Panc1 (cell line): ENCODE measurements at regions not wholly inside any gene's neighbourhood (a gene's known extent, or its start where the extent isn't known, plus 50 kb on each side); places are given as distances from the start of the nearest gene placed in this dataset.
"Not testable (repeated sequence)": the region's sequence is repeated elsewhere in the genome, so short reads cannot be mapped to it uniquely, and the experiment has no call there.

ENCODE experiments used
- POLR2AphosphoS5 ChIP-seq: IDR thresholded peaks from 2 replicates; pipeline ENCODE4 v1.6.1; 2012; ENCODE audit warnings: mild to moderate bottlenecking, low read depth, low read length, moderate library complexity
- TCF7L2 ChIP-seq: IDR thresholded peaks from 2 replicates; pipeline ENCODE4 v1.6.1; 2011; ENCODE audit warnings: mild to moderate bottlenecking, low read depth, low read length, inconsistent platforms
- TF ChIP-seq, protein P1 (sequence below): fragments of 450-650 bp; IDR thresholded peaks from 2 replicates; pipeline ENCODE4 v1.5.1; 2017; ENCODE audit warnings: mild to moderate bottlenecking

DNA sequence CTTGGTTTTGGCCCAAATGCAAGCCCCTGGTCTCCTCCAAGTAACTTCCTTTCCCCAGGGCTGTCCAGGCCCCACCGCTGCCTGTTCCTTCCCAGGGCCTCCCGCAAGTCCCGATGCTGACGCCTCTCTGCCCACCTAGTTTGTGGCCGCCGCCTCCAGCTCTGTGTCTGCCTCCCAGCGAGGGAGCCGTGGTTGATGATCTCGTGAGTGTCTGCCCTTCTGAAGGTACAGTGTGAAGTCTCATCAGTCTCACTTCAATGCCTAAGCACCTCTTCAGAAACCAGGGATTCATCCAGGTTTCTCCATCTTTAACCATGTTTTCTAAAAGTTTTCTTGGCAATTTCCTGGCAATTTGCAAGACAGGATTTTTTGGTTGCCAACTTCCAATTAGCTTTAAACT is 127.5 kb downstream of the TMEM121 start:
- TF ChIP-seq, protein P1, sequence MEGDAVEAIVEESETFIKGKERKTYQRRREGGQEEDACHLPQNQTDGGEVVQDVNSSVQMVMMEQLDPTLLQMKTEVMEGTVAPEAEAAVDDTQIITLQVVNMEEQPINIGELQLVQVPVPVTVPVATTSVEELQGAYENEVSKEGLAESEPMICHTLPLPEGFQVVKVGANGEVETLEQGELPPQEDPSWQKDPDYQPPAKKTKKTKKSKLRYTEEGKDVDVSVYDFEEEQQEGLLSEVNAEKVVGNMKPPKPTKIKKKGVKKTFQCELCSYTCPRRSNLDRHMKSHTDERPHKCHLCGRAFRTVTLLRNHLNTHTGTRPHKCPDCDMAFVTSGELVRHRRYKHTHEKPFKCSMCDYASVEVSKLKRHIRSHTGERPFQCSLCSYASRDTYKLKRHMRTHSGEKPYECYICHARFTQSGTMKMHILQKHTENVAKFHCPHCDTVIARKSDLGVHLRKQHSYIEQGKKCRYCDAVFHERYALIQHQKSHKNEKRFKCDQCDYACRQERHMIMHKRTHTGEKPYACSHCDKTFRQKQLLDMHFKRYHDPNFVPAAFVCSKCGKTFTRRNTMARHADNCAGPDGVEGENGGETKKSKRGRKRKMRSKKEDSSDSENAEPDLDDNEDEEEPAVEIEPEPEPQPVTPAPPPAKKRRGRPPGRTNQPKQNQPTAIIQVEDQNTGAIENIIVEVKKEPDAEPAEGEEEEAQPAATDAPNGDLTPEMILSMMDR = not testable (repeated sequence)
- not testable (repeated sequence) for TF ChIP-seq POLR2AphosphoS5, TCF7L2
